T-helper 17 cell (primary cell): ENCODE measurements at regions not wholly inside any gene's neighbourhood (a gene's known extent, or its start where the extent isn't known, plus 50 kb on each side); places are given as distances from the start of the nearest gene placed in this dataset.
"Not testable (repeated sequence)": the region's sequence is repeated elsewhere in the genome, so short reads cannot be mapped to it uniquely, and the experiment has no call there.

Source experiments
- ATAC-seq: fragments of 150-1000 bp; cut with Tn5 transposase; 2 replicates; pipeline ENCODE4 v1.10.0; 2021; ENCODE audit warnings: mild to moderate bottlenecking, moderate library complexity
- DNase-seq, 3 donors: peaks; one replicate each; pipeline versions ENCODE4 v3.0.0 to v3.0.0-alpha.2; 2020 to 2021
- H3K9me3 ChIP-seq: one replicate; pipeline ENCODE4 v1.7.0; 2013; ENCODE audit warnings: low read length, mild to moderate bottlenecking; ENCODE audit not compliant: control insufficient read depth, poor library complexity, severe bottlenecking
- H3K27ac Mint-ChIP-seq: one replicate; pipeline ENCODE4 v1.8.0; 2022; ENCODE audit warnings: mild to moderate bottlenecking, moderate library complexity, mixed read lengths
- H3K27me3 Mint-ChIP-seq: one replicate; pipeline ENCODE4 v1.8.0; 2022; ENCODE audit warnings: mixed read lengths
- H3K36me3 Mint-ChIP-seq: one replicate; pipeline ENCODE4 v1.8.0; 2022; ENCODE audit warnings: low read depth, mixed read lengths
- H3K4me1 Mint-ChIP-seq: one replicate; pipeline ENCODE4 v1.8.0; 2022; ENCODE audit warnings: mild to moderate bottlenecking, mixed read lengths
- H3K4me3 Mint-ChIP-seq: one replicate; pipeline ENCODE4 v1.8.0; 2022; ENCODE audit warnings: mild to moderate bottlenecking, moderate library complexity, mixed read lengths

DNA sequence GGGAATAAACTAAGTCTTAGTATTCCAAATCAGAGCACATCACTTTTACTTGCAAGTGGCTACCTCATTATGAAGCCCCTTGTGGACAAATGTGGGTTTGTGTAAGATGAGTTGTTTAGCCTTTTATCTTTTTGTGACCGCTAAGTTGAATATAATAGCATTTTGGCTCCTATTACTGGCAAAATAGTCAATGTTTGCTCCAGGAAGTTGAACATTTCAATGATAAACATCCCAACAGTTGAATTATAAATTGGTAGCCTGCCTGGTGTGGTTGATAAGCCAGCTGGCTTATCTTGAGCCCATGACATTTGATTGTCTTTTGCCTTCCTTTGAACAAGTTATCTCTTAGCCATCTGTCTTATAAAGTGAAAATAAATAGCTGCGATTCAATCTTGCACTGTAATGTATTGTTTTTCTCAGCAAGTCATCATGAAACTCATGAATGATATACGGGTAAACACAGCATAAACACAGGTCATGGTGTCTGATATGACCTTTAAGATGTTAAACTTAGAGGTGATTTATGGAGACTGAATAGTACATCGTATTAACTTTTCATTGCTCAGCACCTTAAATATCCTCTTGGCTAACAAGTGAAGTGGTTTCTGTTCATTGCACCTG, 338.4 kb downstream of the SOCS6 start:
- H3K9me3 ChIP-seq, result no peaks in the 10 kb centered on the region
- DNase-seq (no peak), ATAC-seq (no peak)
- no peak overlapping the region for H3K4me3 Mint-ChIP-seq
- no peaks in the 10 kb centered on the region for H3K36me3 Mint-ChIP-seq
- peaks cover 14% of the 10 kb centered on the region for H3K4me1 Mint-ChIP-seq
- no peak overlapping the region for H3K27ac Mint-ChIP-seq
- no peaks in the 10 kb centered on the region for H3K27me3 Mint-ChIP-seq

DNA sequence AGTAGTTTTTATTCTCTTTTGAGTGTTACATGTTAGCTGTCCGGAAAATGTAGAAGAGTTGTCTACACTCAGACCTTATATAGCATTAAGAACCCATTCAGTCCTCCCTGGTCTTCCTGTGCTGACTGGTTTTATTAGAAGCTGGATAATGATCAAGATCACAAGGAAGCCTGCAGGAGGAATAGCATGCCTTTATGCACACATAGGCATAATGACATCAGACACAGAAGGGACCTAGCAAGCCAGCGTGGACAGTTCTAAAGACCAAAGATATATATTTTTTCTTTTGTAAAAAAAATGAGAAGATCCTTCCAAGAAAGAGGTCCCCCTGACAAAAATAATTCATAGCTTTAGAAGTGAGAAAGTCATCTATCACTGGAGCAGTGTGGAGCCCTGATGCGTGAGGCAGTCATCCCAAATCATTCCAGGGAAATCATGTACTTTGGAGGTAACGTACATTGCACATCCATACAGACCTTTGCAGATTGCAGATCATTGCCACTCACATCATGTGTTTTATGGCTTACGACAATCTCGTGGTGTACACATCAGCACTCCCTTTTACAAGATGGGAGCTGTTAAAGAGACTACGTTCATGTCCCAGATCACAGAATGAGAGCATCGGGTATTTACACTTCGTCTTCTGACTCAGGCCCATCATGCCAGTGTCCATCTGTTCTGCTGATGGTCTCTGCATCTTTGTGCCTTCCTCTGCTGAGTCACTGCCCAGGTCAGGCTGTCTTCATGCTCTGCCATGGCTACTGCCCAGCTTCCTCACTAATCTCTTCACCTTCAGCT, 334.0 kb downstream of the SOCS6 start:
- no peaks in the 10 kb centered on the region for H3K27me3 Mint-ChIP-seq
- H3K4me1 Mint-ChIP-seq, result peaks cover 36% of the 10 kb centered on the region
- ATAC-seq, result no peak
- H3K9me3 ChIP-seq, result no peaks in the 10 kb centered on the region
- no peak for DNase-seq
- peak overlapping the region; percentile 2 for H3K4me3 Mint-ChIP-seq
- no peaks in the 10 kb centered on the region for H3K36me3 Mint-ChIP-seq
- H3K27ac Mint-ChIP-seq, result peak overlapping the region; percentile 8

DNA sequence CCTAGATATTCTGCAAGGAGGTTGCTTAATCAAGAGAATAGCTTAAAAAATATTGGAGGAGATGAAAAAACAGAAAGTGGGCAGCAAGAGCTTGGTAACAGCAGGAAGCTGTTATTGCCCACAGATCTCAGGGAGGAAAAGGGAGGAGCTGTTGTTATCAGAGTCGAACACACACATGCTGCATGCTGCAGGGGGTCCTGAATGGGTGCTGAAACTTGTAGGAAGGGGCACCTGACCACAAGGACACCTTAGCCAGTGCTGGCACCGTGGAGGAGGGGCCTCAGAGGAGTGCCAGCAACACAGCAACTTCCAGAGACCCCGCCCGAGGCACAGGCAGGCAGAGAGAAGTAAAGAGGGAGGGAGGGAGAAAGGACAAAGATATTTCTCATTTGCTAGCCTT, 332.9 kb downstream of the SOCS6 start:
- peak overlapping the region; percentile 92 for H3K4me3 Mint-ChIP-seq
- DNase-seq (no peak), ATAC-seq (peak; percentile 77)
- H3K27ac Mint-ChIP-seq, result peak overlapping the region; percentile 97
- peaks cover 33% of the 10 kb centered on the region for H3K4me1 Mint-ChIP-seq
- H3K36me3 Mint-ChIP-seq, result no peaks in the 10 kb centered on the region
- H3K27me3 Mint-ChIP-seq, result no peaks in the 10 kb centered on the region
- H3K9me3 ChIP-seq, result no peaks in the 10 kb centered on the region

DNA sequence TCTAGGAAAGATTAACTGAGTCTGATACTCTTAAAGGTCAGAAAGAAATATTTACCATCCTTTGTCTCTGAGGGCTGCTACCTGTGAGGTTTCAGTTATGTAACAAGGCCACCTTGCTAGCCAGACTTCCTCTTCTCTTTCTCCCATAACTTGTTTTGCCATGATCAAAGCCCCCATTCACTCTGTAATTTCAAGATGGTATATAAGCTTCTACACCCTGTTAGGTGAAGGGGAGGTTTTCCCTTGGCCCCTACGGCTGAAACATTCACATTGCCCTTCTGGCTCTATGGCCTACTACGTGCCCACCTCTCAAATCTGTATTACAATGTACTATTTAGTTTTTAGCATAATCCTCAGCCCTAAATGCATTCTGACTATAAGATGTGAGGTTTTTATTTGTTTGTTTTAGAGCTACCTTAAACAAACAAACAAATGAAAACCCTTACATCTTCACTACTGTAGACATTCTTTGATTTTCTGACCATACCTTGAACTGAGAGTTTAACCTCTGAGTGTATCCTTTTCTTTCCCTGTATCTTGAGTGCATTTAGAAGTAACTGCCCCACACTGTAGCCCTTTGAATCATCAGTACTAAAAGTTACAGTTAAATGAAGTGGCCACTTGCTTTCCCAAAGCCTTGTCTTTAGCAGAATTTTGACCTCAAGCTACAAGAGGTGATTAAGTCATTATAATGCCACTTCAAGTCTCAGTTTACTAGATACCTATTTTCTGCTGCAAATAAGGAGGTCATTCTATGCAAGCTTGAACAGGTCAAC, 332.2 kb downstream of the SOCS6 start:
- no peaks in the 10 kb centered on the region for H3K36me3 Mint-ChIP-seq
- H3K4me3 Mint-ChIP-seq, result peak overlapping the region; percentile 92
- H3K27ac Mint-ChIP-seq, result peak overlapping the region; percentile 97
- DNase-seq (no peak), ATAC-seq (peak; percentile 32)
- peaks cover 33% of the 10 kb centered on the region for H3K4me1 Mint-ChIP-seq
- H3K9me3 ChIP-seq, result no peaks in the 10 kb centered on the region
- no peaks in the 10 kb centered on the region for H3K27me3 Mint-ChIP-seq

DNA sequence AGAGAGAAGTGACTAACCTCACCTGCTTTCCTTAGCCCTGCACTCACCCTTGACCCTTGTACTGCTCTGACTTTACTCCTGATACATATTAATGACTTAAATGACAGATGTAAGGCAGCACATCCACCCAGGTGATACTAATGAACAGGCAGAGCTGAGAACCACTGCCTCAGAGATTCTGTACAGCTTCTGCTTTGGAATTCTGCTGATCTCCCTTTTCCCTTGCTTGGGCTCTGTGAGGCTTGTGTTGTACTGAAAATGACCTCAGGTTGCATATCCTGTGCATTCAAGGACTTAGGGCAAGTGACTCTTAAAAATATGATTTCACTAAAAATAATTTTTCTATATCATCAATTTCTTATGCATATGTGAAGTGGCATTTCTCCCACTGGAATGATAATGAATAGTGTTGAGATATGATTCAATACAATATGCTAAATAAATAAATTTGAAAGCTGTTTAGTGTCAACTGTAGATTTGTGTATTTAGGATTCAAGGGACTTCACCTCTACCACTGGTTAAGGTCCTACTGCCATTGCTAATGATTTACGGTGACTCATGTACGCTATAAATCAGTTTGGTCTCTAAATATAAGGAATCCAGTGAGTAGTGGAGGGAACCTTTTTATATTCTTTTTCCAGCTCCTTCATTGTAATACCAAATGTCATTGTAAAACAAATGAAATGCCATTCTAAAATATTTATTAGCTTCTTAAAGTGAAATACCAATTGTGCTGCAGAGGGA, 328.3 kb downstream of the SOCS6 start:
- peaks cover 22% of the 10 kb centered on the region for H3K4me1 Mint-ChIP-seq
- no peaks in the 10 kb centered on the region for H3K9me3 ChIP-seq
- no peaks in the 10 kb centered on the region for H3K36me3 Mint-ChIP-seq
- H3K27me3 Mint-ChIP-seq, result no peaks in the 10 kb centered on the region
- ATAC-seq, result no peak
- no peak for DNase-seq
- no peak overlapping the region for H3K4me3 Mint-ChIP-seq
- peak overlapping the region; percentile 78 for H3K27ac Mint-ChIP-seq

DNA sequence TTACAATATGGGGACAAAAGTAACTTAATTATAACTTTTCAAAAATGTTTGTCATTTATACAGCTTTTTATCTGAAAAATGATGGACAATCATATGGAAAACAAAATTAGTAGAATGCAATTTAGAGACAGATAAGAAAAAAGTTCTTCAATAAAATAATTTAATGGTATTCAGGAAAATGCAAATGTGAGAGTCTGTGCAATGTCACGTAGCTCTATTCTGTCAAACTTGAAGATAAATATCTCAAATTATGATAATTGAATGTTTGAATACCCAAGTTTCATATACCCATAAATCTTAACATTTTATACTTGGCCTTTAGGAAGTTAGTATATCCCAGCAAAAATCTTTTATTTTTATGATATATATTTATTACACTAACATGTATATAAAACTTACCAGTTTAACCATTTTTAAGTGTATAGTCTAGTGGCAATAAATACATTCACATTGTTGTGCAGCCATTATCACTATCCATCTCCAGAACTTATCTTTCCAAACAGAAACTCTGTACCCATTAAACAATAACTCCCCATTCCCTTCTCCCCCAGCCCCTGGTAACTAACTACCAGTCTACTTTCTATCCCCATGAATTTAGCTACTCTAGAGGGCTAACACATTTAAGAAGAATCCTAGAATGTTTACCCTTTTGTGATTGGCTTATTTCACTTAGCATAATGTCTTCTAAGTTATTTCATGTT, 311.5 kb downstream of the SOCS6 start:
- ATAC-seq (no peak), DNase-seq (no peak)
- Mint-ChIP-seq H3K4me1 (peaks cover 5% of the 10 kb centered on the region), H3K36me3 (no peaks in the 10 kb centered on the region), H3K27me3 (no peaks in the 10 kb centered on the region), H3K4me3 (peak overlapping the region; percentile 4), H3K27ac (no peak overlapping the region)
- no peaks in the 10 kb centered on the region for H3K9me3 ChIP-seq

DNA sequence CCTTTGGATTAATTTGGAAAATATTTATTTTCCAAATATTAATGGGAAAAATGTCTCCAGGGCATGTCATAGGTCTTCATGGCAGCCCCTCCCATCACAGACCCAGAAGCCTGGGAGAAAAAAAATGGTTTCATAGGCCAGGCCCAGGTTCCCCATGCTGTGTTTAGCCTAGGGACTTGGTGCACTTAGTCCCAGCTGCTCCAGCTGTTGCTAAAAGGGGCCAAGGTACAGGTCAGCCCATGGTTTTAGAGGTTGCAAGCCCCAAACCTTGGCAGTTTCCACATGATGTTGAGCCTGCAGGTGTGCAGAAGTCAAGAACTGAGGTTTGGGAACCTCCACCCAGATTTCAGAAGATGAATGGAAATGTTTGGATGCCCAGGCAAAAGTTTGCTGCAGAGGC, 309.6 kb downstream of the SOCS6 start:
- no peaks in the 10 kb centered on the region for H3K9me3 ChIP-seq
- no peak overlapping the region for H3K4me3 Mint-ChIP-seq
- peak overlapping the region; percentile 87 for H3K27ac Mint-ChIP-seq
- DNase-seq (no peak), ATAC-seq (no peak)
- no peaks in the 10 kb centered on the region for H3K36me3 Mint-ChIP-seq
- H3K4me1 Mint-ChIP-seq, result peaks cover 5% of the 10 kb centered on the region
- no peaks in the 10 kb centered on the region for H3K27me3 Mint-ChIP-seq

DNA sequence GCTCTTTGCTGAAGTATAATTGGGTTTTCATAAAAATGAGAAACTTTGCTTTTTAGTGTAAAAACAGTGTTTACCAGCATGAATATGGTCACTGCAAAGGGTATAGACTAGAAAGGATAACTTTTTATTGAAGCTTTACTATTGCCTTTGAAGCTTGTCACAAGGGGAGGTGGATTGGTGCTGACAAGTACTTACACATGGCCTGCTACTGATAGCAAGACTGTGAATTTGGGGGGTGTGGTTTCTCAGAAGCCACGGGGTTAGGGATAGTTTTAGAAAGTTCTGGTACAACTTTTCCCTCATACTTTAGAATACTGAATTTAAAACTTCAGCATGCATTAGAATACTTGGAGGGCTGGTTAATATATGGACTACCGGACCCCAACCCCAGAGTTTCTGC, 294.1 kb downstream of the SOCS6 start:
- H3K4me1 Mint-ChIP-seq, result no peaks in the 10 kb centered on the region

DNA sequence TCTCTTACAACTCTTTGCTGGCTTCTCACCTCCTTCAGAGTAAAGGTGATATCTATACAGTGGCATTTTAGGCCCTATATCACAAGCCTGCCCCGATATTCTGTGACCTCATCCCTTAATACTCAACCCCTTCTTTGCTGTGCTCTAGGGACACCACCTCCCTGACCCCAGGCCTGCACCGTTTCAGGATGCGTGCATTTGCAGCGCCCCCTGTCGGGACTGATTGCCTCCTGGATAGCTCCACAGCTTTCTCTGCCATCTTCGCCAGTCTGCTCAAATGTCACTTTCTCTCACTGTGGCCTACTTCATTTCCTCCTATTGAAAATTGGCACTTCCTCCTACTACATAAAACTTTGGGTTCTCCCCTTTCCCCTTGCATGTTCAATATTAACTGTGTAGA, 289.6 kb downstream of the SOCS6 start:
- H3K4me3 Mint-ChIP-seq, result no peak overlapping the region
- H3K9me3 ChIP-seq, result no peaks in the 10 kb centered on the region
- no peaks in the 10 kb centered on the region for H3K4me1 Mint-ChIP-seq
- H3K27me3 Mint-ChIP-seq, result no peaks in the 10 kb centered on the region
- ATAC-seq (no peak), DNase-seq (no peak)
- H3K36me3 Mint-ChIP-seq, result no peaks in the 10 kb centered on the region
- no peak overlapping the region for H3K27ac Mint-ChIP-seq

More for the DNA sequence above, 294.1 kb downstream of the SOCS6 start:
- Mint-ChIP-seq H3K4me3 (no peak overlapping the region), H3K27me3 (no peaks in the 10 kb centered on the region), H3K36me3 (no peaks in the 10 kb centered on the region), H3K27ac (no peak overlapping the region)
- DNase-seq (no peak), ATAC-seq (no peak)
- no peaks in the 10 kb centered on the region for H3K9me3 ChIP-seq

DNA sequence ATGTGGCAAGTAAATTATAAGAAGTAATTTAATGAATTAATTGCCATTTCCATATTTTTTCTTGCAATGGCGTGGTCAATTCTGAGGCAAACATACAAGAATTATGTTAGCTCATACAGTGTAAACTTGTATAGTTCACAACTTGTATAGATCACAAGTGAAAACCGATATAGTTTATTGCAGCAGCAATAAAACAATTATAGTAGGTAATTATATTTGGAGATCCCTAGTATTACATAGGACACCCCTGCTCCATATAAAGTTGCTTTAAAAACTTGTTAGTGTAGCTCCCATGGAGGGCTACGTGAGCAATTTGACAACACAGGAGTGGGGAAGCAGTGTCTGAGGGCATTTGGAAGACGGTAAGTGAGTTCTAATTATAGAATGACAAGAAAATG, 288.2 kb downstream of the SOCS6 start:
- no peak for ATAC-seq
- H3K27me3 Mint-ChIP-seq, result no peaks in the 10 kb centered on the region
- H3K27ac Mint-ChIP-seq, result no peak overlapping the region
- H3K9me3 ChIP-seq, result no peaks in the 10 kb centered on the region
- no peak overlapping the region for H3K4me3 Mint-ChIP-seq
- no peaks in the 10 kb centered on the region for H3K4me1 Mint-ChIP-seq
- no peaks in the 10 kb centered on the region for H3K36me3 Mint-ChIP-seq
- no peak for DNase-seq

DNA sequence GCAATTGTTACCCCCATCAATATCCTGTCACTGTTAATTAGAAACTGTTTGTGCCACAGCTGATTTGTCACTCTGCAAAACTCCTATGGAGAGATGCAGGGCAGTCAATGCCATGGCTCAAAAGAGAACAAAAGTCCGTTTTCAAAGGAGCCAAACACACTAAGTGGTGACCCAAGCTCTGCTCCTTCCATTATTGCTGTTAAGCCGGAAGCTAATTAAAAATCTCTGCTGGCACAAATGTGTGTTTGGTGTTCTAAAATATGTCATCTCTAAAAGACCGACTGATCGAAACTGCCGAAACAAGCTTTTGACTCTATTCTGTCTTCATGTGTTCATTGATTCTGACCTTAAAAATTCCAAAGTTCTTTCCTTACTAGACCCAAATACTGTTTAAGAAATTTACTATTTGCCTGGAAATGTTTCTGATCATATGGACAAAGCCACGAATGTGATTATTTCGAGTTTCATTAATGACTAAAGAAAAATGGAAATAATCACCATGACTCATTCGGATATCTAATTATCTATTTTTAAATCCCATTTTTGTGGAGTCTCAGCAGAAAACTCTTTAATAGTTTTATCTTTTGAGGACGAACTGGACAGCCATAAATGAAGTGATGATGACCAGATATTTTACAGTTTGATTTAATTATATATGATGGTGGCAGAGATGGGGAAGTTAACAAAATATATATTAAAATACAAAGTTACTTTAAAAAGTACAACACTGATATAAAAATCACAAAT, 287.6 kb downstream of the SOCS6 start:
- Mint-ChIP-seq H3K4me3 (no peak overlapping the region), H3K4me1 (no peaks in the 10 kb centered on the region), H3K36me3 (no peaks in the 10 kb centered on the region), H3K27ac (no peak overlapping the region), H3K27me3 (no peaks in the 10 kb centered on the region)
- H3K9me3 ChIP-seq, result no peaks in the 10 kb centered on the region
- ATAC-seq (no peak), DNase-seq (no peak)

DNA sequence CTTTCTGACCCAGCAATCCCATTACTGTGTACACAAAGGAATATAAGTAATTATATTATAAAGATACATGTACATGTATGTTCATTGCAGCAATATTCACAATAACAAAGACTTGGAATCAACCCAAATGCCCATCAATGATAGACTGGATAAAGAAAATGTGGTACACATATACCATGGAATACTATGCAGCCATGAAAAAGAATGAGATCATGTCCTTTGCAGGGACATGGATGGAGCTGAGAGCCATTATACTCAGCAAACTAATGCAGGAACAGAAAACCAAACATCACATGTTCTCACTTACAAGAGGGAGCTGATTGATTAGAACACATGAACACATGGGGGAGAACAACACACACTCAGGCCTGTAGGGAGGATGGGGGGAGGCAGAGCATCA, 286.1 kb downstream of the SOCS6 start:
- H3K4me3 Mint-ChIP-seq, H3K27me3 Mint-ChIP-seq, H3K27ac Mint-ChIP-seq, H3K4me1 Mint-ChIP-seq, H3K9me3 ChIP-seq, DNase-seq, ATAC-seq, H3K36me3 Mint-ChIP-seq: not testable (repeated sequence)
